Mesendoderm (in vitro differentiated cells): ENCODE measurements at regions not wholly inside any gene's neighbourhood (a gene's known extent, or its start where the extent isn't known, plus 50 kb on each side); places are given as distances from the start of the nearest gene placed in this dataset.

Source experiments
- DNase-seq: peaks from one replicate; pipeline ENCODE4 v3.0.0; 2013
- H2AK5ac ChIP-seq: 2 replicates; pipeline ENCODE4 v1.6.1; 2013; ENCODE audit warnings: low read length, inconsistent platforms
- H2BK120ac ChIP-seq: 2 replicates; pipeline ENCODE4 v1.6.1; 2013; ENCODE audit warnings: low read depth, mild to moderate bottlenecking, low read length, moderate library complexity, mixed read lengths
- H2BK15ac ChIP-seq: replicated peaks from 2 replicates; pipeline ENCODE4 v1.6.1; 2013; ENCODE audit warnings: low read depth, mild to moderate bottlenecking, moderate library complexity
- H2BK5ac ChIP-seq: 2 replicates; pipeline ENCODE4 v1.6.1; 2013; ENCODE audit warnings: low read length, inconsistent platforms
- H3K18ac ChIP-seq: 2 replicates; pipeline ENCODE4 v1.6.1; 2013; ENCODE audit warnings: mild to moderate bottlenecking, low read length, mixed read lengths
- H3K23ac ChIP-seq: one replicate; pipeline ENCODE4 v1.6.1; 2013; ENCODE audit warnings: low read length
- H3K27ac ChIP-seq: 2 replicates; pipeline ENCODE4 v1.5.1; 2013; ENCODE audit warnings: low read depth, mild to moderate bottlenecking, inconsistent platforms, low read length, moderate library complexity
- H3K27me3 ChIP-seq: 2 replicates; pipeline ENCODE4 v1.6.1; 2013; ENCODE audit warnings: low read length, control low read depth, mild to moderate bottlenecking, inconsistent platforms; ENCODE audit not compliant: insufficient read depth, poor library complexity
- H3K36me3 ChIP-seq: 2 replicates; pipeline ENCODE4 v1.6.1; 2013; ENCODE audit warnings: low read length, inconsistent platforms; ENCODE audit not compliant: control insufficient read depth, insufficient read depth
- H3K4ac ChIP-seq: one replicate; pipeline ENCODE4 v1.6.1; 2013; ENCODE audit warnings: low read depth, mild to moderate bottlenecking, low read length, moderate library complexity
- H3K4me1 ChIP-seq: 2 replicates; pipeline ENCODE4 v1.6.1; 2013; ENCODE audit warnings: low read depth, low read length, inconsistent platforms; ENCODE audit not compliant: control insufficient read depth
- H3K4me2 ChIP-seq: 2 replicates; pipeline ENCODE4 v1.6.1; 2013; ENCODE audit warnings: low read length
- H3K4me3 ChIP-seq: 2 replicates; pipeline ENCODE4 v1.5.1; 2013; ENCODE audit warnings: mild to moderate bottlenecking, low read length
- H3K56ac ChIP-seq: one replicate; pipeline ENCODE4 v1.6.1; 2013; ENCODE audit warnings: low read length
- H3K79me1 ChIP-seq: 2 replicates; pipeline ENCODE4 v1.6.1; 2013; ENCODE audit warnings: low read length, inconsistent platforms
- H3K79me2 ChIP-seq: 2 replicates; pipeline ENCODE4 v1.6.1; 2013; ENCODE audit warnings: mild to moderate bottlenecking, low read length; ENCODE audit not compliant: control insufficient read depth, insufficient read depth
- H3K9ac ChIP-seq: 2 replicates; pipeline ENCODE4 v1.6.1; 2013; ENCODE audit warnings: low read length, inconsistent platforms
- H4K5ac ChIP-seq: one replicate; pipeline ENCODE4 v1.6.1; 2013; ENCODE audit warnings: low read length
- H4K8ac ChIP-seq: one replicate; pipeline ENCODE4 v1.6.1; 2013; ENCODE audit warnings: low read depth, mild to moderate bottlenecking, control low read depth, low read length, moderate library complexity
- WGBS: extraction: QIAGEN DNeasy Blood & Tissue Kit; methylation state at CpG from one replicate; pipeline ENCODE4 v1.1.7; 2013; ENCODE audit warnings: low lambda C conversion rate, missing lambda C conversion rate; ENCODE audit not compliant: insufficient coverage; ENCODE audit errors: extremely low coverage; 5-methylcytosine and 5-hydroxymethylcytosine counted together

DNA sequence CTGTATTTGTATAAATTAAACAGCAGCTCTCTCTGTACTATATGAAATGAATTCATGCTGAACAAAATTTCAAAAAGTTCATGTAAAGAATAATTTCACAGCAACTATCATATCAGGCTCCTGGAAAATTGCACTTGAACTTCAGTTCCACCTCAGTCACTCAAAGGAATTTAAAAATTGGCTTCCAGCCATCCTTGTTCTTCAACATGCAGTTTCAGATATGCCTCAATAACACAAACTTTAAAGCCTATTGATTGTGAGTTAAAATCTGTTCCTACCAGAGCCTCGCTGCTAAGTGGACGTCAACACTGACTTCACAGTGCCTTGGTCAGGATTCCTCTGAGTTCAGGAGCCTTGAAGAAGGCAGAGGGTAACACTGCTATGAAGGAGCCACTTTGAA is 418.7 kb upstream of the WWC1 start:
- no CpG with 5 or more reads among the region's 2 CpGs for WGBS
- Histone ChIP-seq H3K9ac (no peak overlapping the region), H3K79me2 (no peaks in the 10 kb centered on the region), H3K79me1 (no peaks in the 10 kb centered on the region), H4K5ac (no peak overlapping the region), H3K56ac (no peak overlapping the region), H3K4ac (no peak overlapping the region), H3K18ac (no peak overlapping the region), H3K4me2 (no peak overlapping the region), H2BK5ac (no peak overlapping the region), H4K8ac (no peak overlapping the region), H2AK5ac (no peak overlapping the region), H3K36me3 (no peaks in the 10 kb centered on the region), H3K4me1 (peaks cover 3% of the 10 kb centered on the region), H3K27me3 (no peaks in the 10 kb centered on the region), H3K27ac (no peak overlapping the region), H2BK15ac (no peak overlapping the region), H3K23ac (no peak overlapping the region), H3K4me3 (no peak overlapping the region), H2BK120ac (no peak overlapping the region)
- DNase-seq = no peak

- no peak overlapping the region for H2BK120ac ChIP-seq
- H3K4ac ChIP-seq = no peak overlapping the region
- WGBS = no CpG with 5 or more reads among the region's 5 CpGs
- H3K4me3 ChIP-seq = no peak overlapping the region
- no peaks in the 10 kb centered on the region for H3K4me1 ChIP-seq
- H3K27me3 ChIP-seq = no peaks in the 10 kb centered on the region
- no peak overlapping the region for H4K8ac ChIP-seq
- H3K56ac ChIP-seq = no peak overlapping the region
- H3K9ac ChIP-seq = no peak overlapping the region
- no peak overlapping the region for H2BK5ac ChIP-seq
- H3K18ac ChIP-seq = no peak overlapping the region
- H3K4me2 ChIP-seq = no peak overlapping the region
- no peak overlapping the region for H2BK15ac ChIP-seq
- no peaks in the 10 kb centered on the region for H3K36me3 ChIP-seq
- no peaks in the 10 kb centered on the region for H3K79me1 ChIP-seq
- no peak overlapping the region for H4K5ac ChIP-seq
- H3K27ac ChIP-seq = no peak overlapping the region
- no peak for DNase-seq
- H3K79me2 ChIP-seq = no peaks in the 10 kb centered on the region
- H2AK5ac ChIP-seq = no peak overlapping the region
- no peak overlapping the region for H3K23ac ChIP-seq
These were observed 414.2 kb upstream of the WWC1 start for GRCh38 chr5:167877114-167877722.

GRCh38 chr5:167877924-167878323 is 413.5 kb upstream of the WWC1 start:
- no CpG with 5 or more reads among the region's 1 CpG for WGBS
- no peaks in the 10 kb centered on the region for H3K36me3 ChIP-seq
- DNase-seq = no peak
- no peak overlapping the region for H2BK15ac ChIP-seq
- H3K23ac ChIP-seq = no peak overlapping the region
- H3K79me1 ChIP-seq = no peaks in the 10 kb centered on the region
- H2BK5ac ChIP-seq = no peak overlapping the region
- no peaks in the 10 kb centered on the region for H3K27me3 ChIP-seq
- no peak overlapping the region for H3K9ac ChIP-seq
- no peak overlapping the region for H3K18ac ChIP-seq
- no peak overlapping the region for H3K4me3 ChIP-seq
- H3K56ac ChIP-seq = no peak overlapping the region
- H4K5ac ChIP-seq = no peak overlapping the region
- no peak overlapping the region for H2BK120ac ChIP-seq
- no peaks in the 10 kb centered on the region for H3K4me1 ChIP-seq
- H3K4me2 ChIP-seq = no peak overlapping the region
- H3K4ac ChIP-seq = no peak overlapping the region
- no peak overlapping the region for H4K8ac ChIP-seq
- H3K79me2 ChIP-seq = no peaks in the 10 kb centered on the region
- no peak overlapping the region for H2AK5ac ChIP-seq
- no peak overlapping the region for H3K27ac ChIP-seq

GRCh38 chr5:167880420-167880819 is 411.0 kb upstream of the WWC1 start:
- Histone ChIP-seq H2BK120ac (no peak overlapping the region), H3K4me3 (no peak overlapping the region), H3K27me3 (no peaks in the 10 kb centered on the region), H3K56ac (no peak overlapping the region), H3K36me3 (no peaks in the 10 kb centered on the region), H4K8ac (no peak overlapping the region), H3K9ac (no peak overlapping the region), H4K5ac (no peak overlapping the region), H2BK15ac (no peak overlapping the region), H3K4me1 (no peaks in the 10 kb centered on the region), H3K18ac (no peak overlapping the region), H3K4me2 (no peak overlapping the region), H3K27ac (no peak overlapping the region), H3K79me2 (no peaks in the 10 kb centered on the region), H3K79me1 (no peaks in the 10 kb centered on the region), H2BK5ac (no peak overlapping the region), H2AK5ac (no peak overlapping the region), H3K4ac (no peak overlapping the region), H3K23ac (no peak overlapping the region)
- WGBS = no CpG with 5 or more reads among the region's 1 CpG
- DNase-seq = no peak

- no peak for DNase-seq
- H3K79me2 ChIP-seq = no peaks in the 10 kb centered on the region
These were observed 410.4 kb upstream of the WWC1 start for GRCh38 chr5:167881041-167881440.

DNA sequence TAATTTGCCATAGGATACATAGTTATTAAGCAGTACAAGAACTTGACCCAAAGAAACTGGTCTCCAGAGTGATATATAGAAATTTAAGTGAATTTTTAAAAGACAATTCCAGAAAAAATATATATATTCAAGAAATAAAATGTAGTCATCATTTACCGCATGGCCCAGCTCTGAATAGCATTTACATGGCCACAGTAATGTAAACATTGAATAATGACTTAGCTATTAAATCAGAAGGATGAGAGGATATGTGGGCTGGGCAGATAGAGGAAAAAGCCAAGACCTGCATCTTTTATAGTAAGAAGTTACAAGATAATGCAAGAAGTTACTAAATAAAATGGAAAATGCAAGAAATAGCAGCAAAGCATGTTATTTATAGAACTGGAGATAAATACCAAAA is 405.2 kb upstream of the WWC1 start:
- Histone ChIP-seq H4K5ac (no peak overlapping the region), H3K9ac (no peak overlapping the region), H4K8ac (no peak overlapping the region), H3K36me3 (no peaks in the 10 kb centered on the region), H3K79me2 (no peaks in the 10 kb centered on the region), H2AK5ac (no peak overlapping the region), H3K4me1 (no peaks in the 10 kb centered on the region), H2BK5ac (no peak overlapping the region), H3K4me2 (no peak overlapping the region), H3K27ac (no peak overlapping the region), H3K56ac (no peak overlapping the region), H3K4me3 (no peak overlapping the region), H3K23ac (no peak overlapping the region), H3K27me3 (no peaks in the 10 kb centered on the region), H2BK15ac (no peak overlapping the region), H3K79me1 (no peaks in the 10 kb centered on the region), H3K18ac (no peak overlapping the region), H2BK120ac (no peak overlapping the region), H3K4ac (no peak overlapping the region)
- no peak for DNase-seq
- no CpG with 5 or more reads among the region's 1 CpG for WGBS

More at GRCh38 chr5:167881041-167881440, 410.4 kb upstream of the WWC1 start:
- H3K36me3 ChIP-seq = no peaks in the 10 kb centered on the region
- no peak overlapping the region for H4K5ac ChIP-seq
- no peak overlapping the region for H3K18ac ChIP-seq
- H3K23ac ChIP-seq = no peak overlapping the region
- H3K27ac ChIP-seq = no peak overlapping the region
- H2BK15ac ChIP-seq = no peak overlapping the region
- no CpG with 5 or more reads among the region's 1 CpG for WGBS
- H3K56ac ChIP-seq = no peak overlapping the region
- H2BK120ac ChIP-seq = no peak overlapping the region
- H2BK5ac ChIP-seq = no peak overlapping the region
- H3K27me3 ChIP-seq = no peaks in the 10 kb centered on the region
- H3K79me1 ChIP-seq = no peaks in the 10 kb centered on the region
- H4K8ac ChIP-seq = no peak overlapping the region
- H3K4me2 ChIP-seq = no peak overlapping the region
- no peak overlapping the region for H3K9ac ChIP-seq
- no peaks in the 10 kb centered on the region for H3K4me1 ChIP-seq
- no peak overlapping the region for H3K4ac ChIP-seq
- no peak overlapping the region for H2AK5ac ChIP-seq
- H3K4me3 ChIP-seq = no peak overlapping the region
